Liver (tissue), 8 donors: ENCODE measurements at regions not wholly inside any gene's neighbourhood (a gene's known extent, or its start where the extent isn't known, plus 50 kb on each side); places are given as distances from the start of the nearest gene placed in this dataset.

Experiments
- DNase-seq: peaks from one replicate; pipeline ENCODE4 v3.0.0-alpha.2; 2017; ENCODE audit warnings: low spot score
- H3K27ac ChIP-seq, 2 donors: one replicate each; pipeline ENCODE4 v1.7.0; 2013; ENCODE audit warnings: inconsistent platforms in 2 of 2, low read length in 2 of 2, control low read depth in 1 of 2, low read depth in 1 of 2, mild to moderate bottlenecking in 1 of 2
- H3K27me3 ChIP-seq, 4 donors: one replicate each; pipeline versions ENCODE4 v1.6.1 to v1.7.0; 2013; ENCODE audit warnings: low read length in 3 of 4, inconsistent platforms in 1 of 4, mild to moderate bottlenecking in 1 of 4, moderate library complexity in 1 of 4; ENCODE audit not compliant: control insufficient read depth in 4 of 4, insufficient read depth in 4 of 4
- H3K36me3 ChIP-seq, 4 donors: one replicate each; pipeline versions ENCODE4 v1.6.1 to v1.7.0; 2013; ENCODE audit warnings: low read length in 3 of 4, mild to moderate bottlenecking in 3 of 4, low read depth in 1 of 4, moderate library complexity in 1 of 4; ENCODE audit not compliant: control insufficient read depth in 4 of 4, insufficient read depth in 3 of 4
- H3K4me1 ChIP-seq, 4 donors: one replicate each; pipeline versions ENCODE4 v1.6.1 to v1.7.0; 2013; ENCODE audit warnings: low read length in 3 of 4, mild to moderate bottlenecking in 3 of 4, moderate library complexity in 1 of 4; ENCODE audit not compliant: control insufficient read depth in 4 of 4, insufficient read depth in 4 of 4
- H3K4me3 ChIP-seq, 3 donors: one replicate each; pipeline versions ENCODE4 v1.6.1 to v1.7.0; 2013; ENCODE audit warnings: low read length in 3 of 3, control low read depth in 1 of 3, low read depth in 1 of 3, mild to moderate bottlenecking in 1 of 3
- H3K9ac ChIP-seq, 2 donors: one replicate each; pipeline ENCODE4 v1.7.0; 2013; ENCODE audit warnings: low read length in 2 of 2, mild to moderate bottlenecking in 2 of 2, moderate library complexity in 2 of 2, control low read depth in 1 of 2, low read depth in 1 of 2
- H3K9me3 ChIP-seq, 4 donors: one replicate each; pipeline versions ENCODE4 v1.6.1 to v1.7.0; 2013; ENCODE audit warnings: low read length in 3 of 4; ENCODE audit not compliant: control insufficient read depth in 4 of 4
- ATF3 ChIP-seq: IDR thresholded peaks from 2 replicates; pipeline ENCODE4 v1.6.1; 2016; ENCODE audit warnings: antibody characterized with exemption
- CTCF ChIP-seq: fragments of 150-350 bp; IDR thresholded peaks from 2 replicates; pipeline ENCODE4 v1.5.1; 2017; ENCODE audit warnings: improper control_type of control experiment, low read depth, low read length; ENCODE audit not compliant: missing input control
- EGR1 ChIP-seq, 2 donors: IDR thresholded peaks; 2 replicates each; pipeline ENCODE4 v1.6.1; 2016 to 2018; ENCODE audit warnings: antibody characterized with exemption in 2 of 2, low read depth in 2 of 2
- FOXA1 ChIP-seq: IDR thresholded peaks from 2 replicates; pipeline ENCODE4 v1.6.1; 2016; ENCODE audit warnings: antibody characterized with exemption
- FOXA2 ChIP-seq: IDR thresholded peaks from 2 replicates; pipeline ENCODE4 v1.6.1; 2016; ENCODE audit warnings: antibody characterized with exemption
- GABPA ChIP-seq, 2 donors: IDR thresholded peaks in 1 of 2; conservative IDR thresholded peaks in 1 of 2; 2 replicates each; pipeline ENCODE4 v1.6.1; 2016; ENCODE audit warnings: antibody characterized with exemption in 2 of 2, mild to moderate bottlenecking in 1 of 2, moderate library complexity in 1 of 2
- HNF4A ChIP-seq, 2 donors: conservative IDR thresholded peaks; 2 replicates each; pipeline ENCODE4 v1.6.1; 2016; ENCODE audit warnings: antibody characterized with exemption in 2 of 2, mild to moderate bottlenecking in 2 of 2
- JUND ChIP-seq, 2 donors: IDR thresholded peaks; 2 replicates each; pipeline ENCODE4 v1.6.1; 2016; ENCODE audit warnings: antibody characterized with exemption in 2 of 2
- MAX ChIP-seq: IDR thresholded peaks from 2 replicates; pipeline ENCODE4 v1.6.1; 2016; ENCODE audit warnings: antibody characterized with exemption
- NR2F2 ChIP-seq: IDR thresholded peaks from 2 replicates; pipeline ENCODE4 v1.6.1; 2016; ENCODE audit warnings: antibody characterized with exemption
- RAD21 ChIP-seq, 2 donors: IDR thresholded peaks; 2 replicates each; pipeline ENCODE4 v1.6.1; 2016; ENCODE audit warnings: antibody characterized with exemption in 2 of 2, mild to moderate bottlenecking in 2 of 2
- REST ChIP-seq: IDR thresholded peaks from 2 replicates; pipeline ENCODE4 v1.6.1; 2016; ENCODE audit warnings: antibody characterized with exemption, mild to moderate bottlenecking
- RXRA ChIP-seq, 2 donors: IDR thresholded peaks; 2 replicates each; pipeline ENCODE4 v1.6.1; 2017 to 2018; ENCODE audit warnings: antibody characterized with exemption in 2 of 2, mild to moderate bottlenecking in 1 of 2
- SP1 ChIP-seq: IDR thresholded peaks from 2 replicates; pipeline ENCODE4 v1.6.1; 2018; ENCODE audit warnings: antibody characterized with exemption, mild to moderate bottlenecking
- TAF1 ChIP-seq: conservative IDR thresholded peaks from 2 replicates; pipeline ENCODE4 v1.6.1; 2016; ENCODE audit warnings: antibody characterized with exemption, mild to moderate bottlenecking
- ZBTB33 ChIP-seq: IDR thresholded peaks from 2 replicates; pipeline ENCODE4 v1.6.1; 2016; ENCODE audit warnings: antibody characterized with exemption
- WGBS: extraction: QIAGEN DNeasy Blood & Tissue Kit; methylation state at CpG from one replicate; pipeline ENCODE4 v1.1.7; 2013; 5-methylcytosine and 5-hydroxymethylcytosine counted together
- donor health status: healthy.
- donor health status: healthy.
- donor health status: healthy.
- donor health status: healthy.
- donor health status: healthy.

- Histone ChIP-seq H3K27me3 (no peaks in the 10 kb centered on the region), H3K27ac (no peak overlapping the region), H3K4me3 (no peak overlapping the region), H3K9me3 (no peaks in the 10 kb centered on the region), H3K9ac (no peak overlapping the region), H3K36me3 (no peaks in the 10 kb centered on the region), H3K4me1 (no peaks in the 10 kb centered on the region)
- no peak for DNase-seq
- 52% methylated on average over 2 of the region's 2 CpGs for WGBS
- TF ChIP-seq RXRA (IDR thresholded peaks at IDR 0.05) (no peak), TAF1 (no peak), RAD21 (IDR thresholded peaks at IDR 0.05) (peak; percentile 65 to 79), FOXA1 (no peak), NR2F2 (no peak), MAX (no peak), REST (no peak), ATF3 (no peak), SP1 (no peak), HNF4A (conservative IDR thresholded peaks at IDR 0.05) (no peak), ZBTB33 (no peak), EGR1 (IDR thresholded peaks at IDR 0.05; ENCODE audit: low read depth in 2 of 2) (no peak), JUND (IDR thresholded peaks at IDR 0.05) (no peak), CTCF (peak; percentile 52), FOXA2 (no peak), GABPA (IDR thresholded peaks at IDR 0.05 in 1 of 2, conservative IDR thresholded peaks at IDR 0.05 in 1 of 2) (no peak)
These were observed 163.6 kb downstream of the ZNF674 start for GRCh38 chrX:46381630-46382029.
